Sigmoid colon (tissue), 4 donors: ENCODE measurements at regions not wholly inside any gene's neighbourhood (a gene's known extent, or its start where the extent isn't known, plus 50 kb on each side); places are given as distances from the start of the nearest gene placed in this dataset.

Experiments used
- CTCF ChIP-seq, 4 experiments: fragments of 450-650 bp in 3 of 4; fragments of 200-600 bp in 1 of 4; IDR thresholded peaks; one replicate each; pipeline ENCODE4 v1.5.1; 2016 to 2019; ENCODE audit warnings: antibody characterized with exemption in 4 of 4, mild to moderate bottlenecking in 3 of 4, moderate library complexity in 2 of 4
- POLR2AphosphoS5 ChIP-seq, 4 donors: sonication (generic); formaldehyde crosslinking; IDR thresholded peaks; one replicate each; pipeline ENCODE4 v1.6.1; 2017; ENCODE audit warnings: antibody characterized with exemption in 4 of 4

GRCh38 chr9:116101516-116101915 is 52.1 kb upstream of the PAPPA start:
- no peak for TF ChIP-seq CTCF (IDR thresholded peaks at IDR 0.05)
- TF ChIP-seq POLR2AphosphoS5 (IDR thresholded peaks at IDR 0.05) = peak in 2 of 4 donors; percentile 30 to 31
